GM23338 (cell line): ENCODE measurements at regions not wholly inside any gene's neighbourhood (a gene's known extent, or its start where the extent isn't known, plus 50 kb on each side); places are given as distances from the start of the nearest gene placed in this dataset.

ENCODE experiments used
- CREB1 ChIP-seq: fragments of 250-450 bp; sonication (Bioruptor Pico); IDR thresholded peaks from 2 replicates; pipeline ENCODE4 v1.5.0; 2020; ENCODE audit warnings: low read depth, mild to moderate bottlenecking, moderate library complexity
- EZH2 ChIP-seq: fragments of 200-600 bp; sonication (generic); IDR thresholded peaks from one replicate; pipeline ENCODE4 v1.8.0; 2017; ENCODE audit warnings: antibody characterized with exemption, mild to moderate bottlenecking, low read depth; ENCODE audit not compliant: unreplicated experiment
- EZH2phosphoT487 ChIP-seq: fragments of 200-600 bp; sonication (generic); IDR thresholded peaks from one replicate; pipeline ENCODE4 v1.8.1; 2018; ENCODE audit warnings: antibody characterized with exemption; ENCODE audit not compliant: unreplicated experiment
- JUNB ChIP-seq: IDR thresholded peaks from one replicate; pipeline ENCODE4 v1.6.1; 2016; ENCODE audit warnings: antibody characterized with exemption; ENCODE audit not compliant: unreplicated experiment
- POLR2AphosphoS5 ChIP-seq: IDR thresholded peaks from 2 replicates; pipeline ENCODE4 v1.6.1; 2016; ENCODE audit warnings: antibody characterized with exemption, low read depth
- STAT1 ChIP-seq: IDR thresholded peaks from one replicate; pipeline ENCODE4 v1.6.1; 2016; ENCODE audit warnings: antibody characterized with exemption; ENCODE audit not compliant: unreplicated experiment
- ZNF331 ChIP-seq: fragments of 250-450 bp; sonication (Bioruptor Pico); IDR thresholded peaks from 2 replicates; pipeline ENCODE4 v1.5.0; 2020; ENCODE audit warnings: low read depth, mild to moderate bottlenecking, moderate library complexity
- TF ChIP-seq, protein P1 (sequence below), 2 experiments: fragments of 200-600 bp in 1 of 2; sonication (generic) in 1 of 2; conservative IDR thresholded peaks; 2 replicates each; pipeline versions ENCODE4 v1.5.1 to v1.6.1; 2016 to 2017; ENCODE audit warnings: antibody characterized with exemption in 2 of 2, low read depth in 2 of 2, mild to moderate bottlenecking in 2 of 2, moderate library complexity in 1 of 2
- TF ChIP-seq, protein P2 (sequence below): IDR thresholded peaks from 2 replicates; pipeline ENCODE4 v1.6.1; 2016; ENCODE audit warnings: antibody characterized with exemption
- TF ChIP-seq, protein P3 (sequence below): IDR thresholded peaks from one replicate; pipeline ENCODE4 v1.6.1; 2018; ENCODE audit warnings: antibody characterized with exemption; ENCODE audit not compliant: unreplicated experiment

DNA sequence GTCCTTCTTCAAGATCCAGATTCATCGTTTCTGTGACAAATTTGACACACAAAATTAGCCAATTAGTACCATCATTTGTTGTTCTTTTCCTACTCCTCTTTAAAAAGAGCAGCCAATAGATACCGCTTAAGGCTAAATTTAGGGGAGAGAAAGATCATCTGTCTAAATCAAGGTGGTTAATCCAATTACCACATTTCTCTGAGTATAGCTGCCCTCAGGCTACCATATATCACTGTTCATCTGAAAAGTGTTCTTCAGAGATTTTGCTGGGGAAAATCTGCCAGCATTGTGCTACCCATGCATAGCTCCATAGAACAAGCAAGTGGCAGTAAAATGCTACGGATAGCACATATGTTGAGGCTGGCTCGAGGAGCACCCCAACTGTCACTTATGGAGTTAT, 110.3 kb upstream of the ESRRG start:
- TF ChIP-seq CREB1 (CRISPR knock-in tag): no peak
- TF ChIP-seq, protein P1, sequence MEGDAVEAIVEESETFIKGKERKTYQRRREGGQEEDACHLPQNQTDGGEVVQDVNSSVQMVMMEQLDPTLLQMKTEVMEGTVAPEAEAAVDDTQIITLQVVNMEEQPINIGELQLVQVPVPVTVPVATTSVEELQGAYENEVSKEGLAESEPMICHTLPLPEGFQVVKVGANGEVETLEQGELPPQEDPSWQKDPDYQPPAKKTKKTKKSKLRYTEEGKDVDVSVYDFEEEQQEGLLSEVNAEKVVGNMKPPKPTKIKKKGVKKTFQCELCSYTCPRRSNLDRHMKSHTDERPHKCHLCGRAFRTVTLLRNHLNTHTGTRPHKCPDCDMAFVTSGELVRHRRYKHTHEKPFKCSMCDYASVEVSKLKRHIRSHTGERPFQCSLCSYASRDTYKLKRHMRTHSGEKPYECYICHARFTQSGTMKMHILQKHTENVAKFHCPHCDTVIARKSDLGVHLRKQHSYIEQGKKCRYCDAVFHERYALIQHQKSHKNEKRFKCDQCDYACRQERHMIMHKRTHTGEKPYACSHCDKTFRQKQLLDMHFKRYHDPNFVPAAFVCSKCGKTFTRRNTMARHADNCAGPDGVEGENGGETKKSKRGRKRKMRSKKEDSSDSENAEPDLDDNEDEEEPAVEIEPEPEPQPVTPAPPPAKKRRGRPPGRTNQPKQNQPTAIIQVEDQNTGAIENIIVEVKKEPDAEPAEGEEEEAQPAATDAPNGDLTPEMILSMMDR (conservative IDR thresholded peaks at IDR 0.05; ENCODE audit: low read depth in 2 of 2): no peak
- no peak for TF ChIP-seq EZH2phosphoT487
- no peak for TF ChIP-seq EZH2
- no peak for TF ChIP-seq POLR2AphosphoS5
- TF ChIP-seq, protein P2, sequence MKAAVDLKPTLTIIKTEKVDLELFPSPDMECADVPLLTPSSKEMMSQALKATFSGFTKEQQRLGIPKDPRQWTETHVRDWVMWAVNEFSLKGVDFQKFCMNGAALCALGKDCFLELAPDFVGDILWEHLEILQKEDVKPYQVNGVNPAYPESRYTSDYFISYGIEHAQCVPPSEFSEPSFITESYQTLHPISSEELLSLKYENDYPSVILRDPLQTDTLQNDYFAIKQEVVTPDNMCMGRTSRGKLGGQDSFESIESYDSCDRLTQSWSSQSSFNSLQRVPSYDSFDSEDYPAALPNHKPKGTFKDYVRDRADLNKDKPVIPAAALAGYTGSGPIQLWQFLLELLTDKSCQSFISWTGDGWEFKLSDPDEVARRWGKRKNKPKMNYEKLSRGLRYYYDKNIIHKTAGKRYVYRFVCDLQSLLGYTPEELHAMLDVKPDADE: no peak
- no peak for TF ChIP-seq ZNF331
- no peak for TF ChIP-seq JUNB
- TF ChIP-seq, protein P3, sequence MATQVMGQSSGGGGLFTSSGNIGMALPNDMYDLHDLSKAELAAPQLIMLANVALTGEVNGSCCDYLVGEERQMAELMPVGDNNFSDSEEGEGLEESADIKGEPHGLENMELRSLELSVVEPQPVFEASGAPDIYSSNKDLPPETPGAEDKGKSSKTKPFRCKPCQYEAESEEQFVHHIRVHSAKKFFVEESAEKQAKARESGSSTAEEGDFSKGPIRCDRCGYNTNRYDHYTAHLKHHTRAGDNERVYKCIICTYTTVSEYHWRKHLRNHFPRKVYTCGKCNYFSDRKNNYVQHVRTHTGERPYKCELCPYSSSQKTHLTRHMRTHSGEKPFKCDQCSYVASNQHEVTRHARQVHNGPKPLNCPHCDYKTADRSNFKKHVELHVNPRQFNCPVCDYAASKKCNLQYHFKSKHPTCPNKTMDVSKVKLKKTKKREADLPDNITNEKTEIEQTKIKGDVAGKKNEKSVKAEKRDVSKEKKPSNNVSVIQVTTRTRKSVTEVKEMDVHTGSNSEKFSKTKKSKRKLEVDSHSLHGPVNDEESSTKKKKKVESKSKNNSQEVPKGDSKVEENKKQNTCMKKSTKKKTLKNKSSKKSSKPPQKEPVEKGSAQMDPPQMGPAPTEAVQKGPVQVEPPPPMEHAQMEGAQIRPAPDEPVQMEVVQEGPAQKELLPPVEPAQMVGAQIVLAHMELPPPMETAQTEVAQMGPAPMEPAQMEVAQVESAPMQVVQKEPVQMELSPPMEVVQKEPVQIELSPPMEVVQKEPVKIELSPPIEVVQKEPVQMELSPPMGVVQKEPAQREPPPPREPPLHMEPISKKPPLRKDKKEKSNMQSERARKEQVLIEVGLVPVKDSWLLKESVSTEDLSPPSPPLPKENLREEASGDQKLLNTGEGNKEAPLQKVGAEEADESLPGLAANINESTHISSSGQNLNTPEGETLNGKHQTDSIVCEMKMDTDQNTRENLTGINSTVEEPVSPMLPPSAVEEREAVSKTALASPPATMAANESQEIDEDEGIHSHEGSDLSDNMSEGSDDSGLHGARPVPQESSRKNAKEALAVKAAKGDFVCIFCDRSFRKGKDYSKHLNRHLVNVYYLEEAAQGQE: no peak
- no peak for TF ChIP-seq STAT1
